GM23338 (cell line): ENCODE measurements at regions not wholly inside any gene's neighbourhood (a gene's known extent, or its start where the extent isn't known, plus 50 kb on each side); places are given as distances from the start of the nearest gene placed in this dataset.

Source experiments
- CREB1 ChIP-seq: fragments of 250-450 bp; sonication (Bioruptor Pico); IDR thresholded peaks from 2 replicates; pipeline ENCODE4 v1.5.0; 2020; ENCODE audit warnings: low read depth, mild to moderate bottlenecking, moderate library complexity
- CTCF ChIP-seq, 2 experiments: fragments of 200-600 bp in 1 of 2; sonication (generic) in 1 of 2; conservative IDR thresholded peaks; 2 replicates each; pipeline versions ENCODE4 v1.5.1 to v1.6.1; 2016 to 2017; ENCODE audit warnings: antibody characterized with exemption in 2 of 2, low read depth in 2 of 2, mild to moderate bottlenecking in 2 of 2, moderate library complexity in 1 of 2
- EZH2 ChIP-seq: fragments of 200-600 bp; sonication (generic); IDR thresholded peaks from one replicate; pipeline ENCODE4 v1.8.0; 2017; ENCODE audit warnings: antibody characterized with exemption, mild to moderate bottlenecking, low read depth; ENCODE audit not compliant: unreplicated experiment
- EZH2phosphoT487 ChIP-seq: fragments of 200-600 bp; sonication (generic); IDR thresholded peaks from one replicate; pipeline ENCODE4 v1.8.1; 2018; ENCODE audit warnings: antibody characterized with exemption; ENCODE audit not compliant: unreplicated experiment
- JUNB ChIP-seq: IDR thresholded peaks from one replicate; pipeline ENCODE4 v1.6.1; 2016; ENCODE audit warnings: antibody characterized with exemption; ENCODE audit not compliant: unreplicated experiment
- POLR2AphosphoS5 ChIP-seq: IDR thresholded peaks from 2 replicates; pipeline ENCODE4 v1.6.1; 2016; ENCODE audit warnings: antibody characterized with exemption, low read depth
- STAT1 ChIP-seq: IDR thresholded peaks from one replicate; pipeline ENCODE4 v1.6.1; 2016; ENCODE audit warnings: antibody characterized with exemption; ENCODE audit not compliant: unreplicated experiment
- ZNF114 ChIP-seq: fragments of 250-450 bp; sonication (Bioruptor Pico); IDR thresholded peaks from 2 replicates; pipeline ENCODE4 v1.5.0; 2020; ENCODE audit warnings: mild to moderate bottlenecking, moderate library complexity
- TF ChIP-seq, protein P1 (sequence below): IDR thresholded peaks from one replicate; pipeline ENCODE4 v1.6.1; 2018; ENCODE audit warnings: antibody characterized with exemption; ENCODE audit not compliant: unreplicated experiment
- TF ChIP-seq, protein P2 (sequence below): IDR thresholded peaks from 2 replicates; pipeline ENCODE4 v1.6.1; 2016; ENCODE audit warnings: antibody characterized with exemption

- no peak for TF ChIP-seq EZH2
- no peak for TF ChIP-seq POLR2AphosphoS5
- TF ChIP-seq CTCF (conservative IDR thresholded peaks at IDR 0.05; ENCODE audit: low read depth in 2 of 2): no peak
- TF ChIP-seq STAT1: no peak
- no peak for TF ChIP-seq CREB1 (CRISPR knock-in tag)
- TF ChIP-seq, protein P1, sequence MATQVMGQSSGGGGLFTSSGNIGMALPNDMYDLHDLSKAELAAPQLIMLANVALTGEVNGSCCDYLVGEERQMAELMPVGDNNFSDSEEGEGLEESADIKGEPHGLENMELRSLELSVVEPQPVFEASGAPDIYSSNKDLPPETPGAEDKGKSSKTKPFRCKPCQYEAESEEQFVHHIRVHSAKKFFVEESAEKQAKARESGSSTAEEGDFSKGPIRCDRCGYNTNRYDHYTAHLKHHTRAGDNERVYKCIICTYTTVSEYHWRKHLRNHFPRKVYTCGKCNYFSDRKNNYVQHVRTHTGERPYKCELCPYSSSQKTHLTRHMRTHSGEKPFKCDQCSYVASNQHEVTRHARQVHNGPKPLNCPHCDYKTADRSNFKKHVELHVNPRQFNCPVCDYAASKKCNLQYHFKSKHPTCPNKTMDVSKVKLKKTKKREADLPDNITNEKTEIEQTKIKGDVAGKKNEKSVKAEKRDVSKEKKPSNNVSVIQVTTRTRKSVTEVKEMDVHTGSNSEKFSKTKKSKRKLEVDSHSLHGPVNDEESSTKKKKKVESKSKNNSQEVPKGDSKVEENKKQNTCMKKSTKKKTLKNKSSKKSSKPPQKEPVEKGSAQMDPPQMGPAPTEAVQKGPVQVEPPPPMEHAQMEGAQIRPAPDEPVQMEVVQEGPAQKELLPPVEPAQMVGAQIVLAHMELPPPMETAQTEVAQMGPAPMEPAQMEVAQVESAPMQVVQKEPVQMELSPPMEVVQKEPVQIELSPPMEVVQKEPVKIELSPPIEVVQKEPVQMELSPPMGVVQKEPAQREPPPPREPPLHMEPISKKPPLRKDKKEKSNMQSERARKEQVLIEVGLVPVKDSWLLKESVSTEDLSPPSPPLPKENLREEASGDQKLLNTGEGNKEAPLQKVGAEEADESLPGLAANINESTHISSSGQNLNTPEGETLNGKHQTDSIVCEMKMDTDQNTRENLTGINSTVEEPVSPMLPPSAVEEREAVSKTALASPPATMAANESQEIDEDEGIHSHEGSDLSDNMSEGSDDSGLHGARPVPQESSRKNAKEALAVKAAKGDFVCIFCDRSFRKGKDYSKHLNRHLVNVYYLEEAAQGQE: no peak
- no peak for TF ChIP-seq EZH2phosphoT487
- TF ChIP-seq, protein P2, sequence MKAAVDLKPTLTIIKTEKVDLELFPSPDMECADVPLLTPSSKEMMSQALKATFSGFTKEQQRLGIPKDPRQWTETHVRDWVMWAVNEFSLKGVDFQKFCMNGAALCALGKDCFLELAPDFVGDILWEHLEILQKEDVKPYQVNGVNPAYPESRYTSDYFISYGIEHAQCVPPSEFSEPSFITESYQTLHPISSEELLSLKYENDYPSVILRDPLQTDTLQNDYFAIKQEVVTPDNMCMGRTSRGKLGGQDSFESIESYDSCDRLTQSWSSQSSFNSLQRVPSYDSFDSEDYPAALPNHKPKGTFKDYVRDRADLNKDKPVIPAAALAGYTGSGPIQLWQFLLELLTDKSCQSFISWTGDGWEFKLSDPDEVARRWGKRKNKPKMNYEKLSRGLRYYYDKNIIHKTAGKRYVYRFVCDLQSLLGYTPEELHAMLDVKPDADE: no peak
- TF ChIP-seq JUNB: no peak
- TF ChIP-seq ZNF114 (CRISPR knock-in tag): no peak
Measured at GRCh38 chr16:26749072-26749471, 317.7 kb upstream of the C16orf82 start.
